ENCODE measurements at regions not wholly inside any gene's neighbourhood (a gene's known extent, or its start where the extent isn't known, plus 50 kb on each side); places are given as distances from the start of the nearest gene placed in this dataset.

DNA sequence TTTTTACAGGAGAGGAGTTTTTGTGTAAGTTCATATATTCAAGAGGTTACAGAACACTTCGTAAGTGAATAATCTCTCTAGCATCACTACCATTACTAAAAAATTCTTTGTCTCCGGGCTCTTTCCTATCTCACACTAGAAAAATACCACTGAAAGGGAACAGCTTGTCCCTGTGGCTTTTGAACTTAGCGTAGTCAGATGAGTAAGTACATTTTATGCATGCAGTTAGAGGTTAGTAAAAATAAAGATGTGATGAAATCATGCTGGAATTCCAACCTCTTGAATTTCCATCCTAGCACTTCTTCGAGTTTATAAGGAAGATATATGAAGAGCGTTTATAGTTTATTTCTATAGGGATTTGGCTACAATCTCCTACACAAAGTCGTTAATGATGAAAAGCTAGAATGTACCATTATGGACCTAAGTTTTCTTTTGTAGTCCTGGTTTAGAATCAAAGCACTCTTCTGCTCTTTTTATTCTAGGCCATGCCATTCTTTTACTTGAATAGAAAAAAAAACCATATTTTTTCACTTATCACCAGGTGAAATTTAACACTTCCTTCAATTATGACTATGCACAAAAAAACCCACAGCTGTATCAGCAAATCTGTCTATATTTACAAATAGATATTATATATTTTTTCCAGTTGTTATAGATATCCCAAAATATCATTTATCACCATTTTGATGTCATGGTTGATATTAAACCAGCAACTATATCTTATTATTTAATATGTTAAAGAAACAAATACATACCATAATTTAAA lies 139.9 kb upstream of the PCDH9 start:
- TF ChIP-seq, protein P1, sequence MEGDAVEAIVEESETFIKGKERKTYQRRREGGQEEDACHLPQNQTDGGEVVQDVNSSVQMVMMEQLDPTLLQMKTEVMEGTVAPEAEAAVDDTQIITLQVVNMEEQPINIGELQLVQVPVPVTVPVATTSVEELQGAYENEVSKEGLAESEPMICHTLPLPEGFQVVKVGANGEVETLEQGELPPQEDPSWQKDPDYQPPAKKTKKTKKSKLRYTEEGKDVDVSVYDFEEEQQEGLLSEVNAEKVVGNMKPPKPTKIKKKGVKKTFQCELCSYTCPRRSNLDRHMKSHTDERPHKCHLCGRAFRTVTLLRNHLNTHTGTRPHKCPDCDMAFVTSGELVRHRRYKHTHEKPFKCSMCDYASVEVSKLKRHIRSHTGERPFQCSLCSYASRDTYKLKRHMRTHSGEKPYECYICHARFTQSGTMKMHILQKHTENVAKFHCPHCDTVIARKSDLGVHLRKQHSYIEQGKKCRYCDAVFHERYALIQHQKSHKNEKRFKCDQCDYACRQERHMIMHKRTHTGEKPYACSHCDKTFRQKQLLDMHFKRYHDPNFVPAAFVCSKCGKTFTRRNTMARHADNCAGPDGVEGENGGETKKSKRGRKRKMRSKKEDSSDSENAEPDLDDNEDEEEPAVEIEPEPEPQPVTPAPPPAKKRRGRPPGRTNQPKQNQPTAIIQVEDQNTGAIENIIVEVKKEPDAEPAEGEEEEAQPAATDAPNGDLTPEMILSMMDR (optimal IDR thresholded peaks at IDR 0.05 in 1 of 3, IDR thresholded peaks at IDR 0.05 in 1 of 3, conservative IDR thresholded peaks at IDR 0.05 in 1 of 3; ENCODE audit: extremely low read depth in 1 of 3, insufficient read depth in 2 of 3, low read length in 3 of 3), result no peak
- TF ChIP-seq EZH2 (IDR thresholded peaks at IDR 0.05; ENCODE audit: low read length), result no peak

All from keratinocyte (primary cell).